Gastrocnemius medialis (tissue), 4 donors: ENCODE measurements at regions not wholly inside any gene's neighbourhood (a gene's known extent, or its start where the extent isn't known, plus 50 kb on each side); places are given as distances from the start of the nearest gene placed in this dataset.

Experiments used
- CTCF ChIP-seq, 5 experiments: fragments of 450-650 bp in 3 of 5; fragments of 200-600 bp in 2 of 5; sonication (generic) in 2 of 5; IDR thresholded peaks in 4 of 5; conservative IDR thresholded peaks in 1 of 5; 1 replicate in 4 of 5; 2 replicates in 1 of 5; pipeline ENCODE4 v1.5.1; 2016 to 2019; ENCODE audit warnings: antibody characterized with exemption in 5 of 5, mild to moderate bottlenecking in 3 of 5, moderate library complexity in 3 of 5
- POLR2A ChIP-seq, 2 donors: fragments of 450-650 bp; IDR thresholded peaks; one replicate each; pipeline ENCODE4 v1.6.1; 2017; ENCODE audit warnings: antibody characterized with exemption in 2 of 2, mild to moderate bottlenecking in 2 of 2, moderate library complexity in 2 of 2

- TF ChIP-seq CTCF (IDR thresholded peaks at IDR 0.05 in 4 of 5, conservative IDR thresholded peaks at IDR 0.05 in 1 of 5) (no peak), POLR2A (IDR thresholded peaks at IDR 0.05) (no peak)
Measured at GRCh38 chr15:69859866-69860265, 237.9 kb downstream of the TLE3 start.
